HCT116 (cell line): ENCODE measurements at regions not wholly inside any gene's neighbourhood (a gene's known extent, or its start where the extent isn't known, plus 50 kb on each side); places are given as distances from the start of the nearest gene placed in this dataset.

Experiments
- ATAC-seq: fragments of 200-7000 bp; cut with Tn5 transposase; 2 replicates; pipeline ENCODE4 v1.9.1; 2020; ENCODE audit warnings: mild to moderate bottlenecking, moderate library complexity
- BruUV-seq: library from RNA; stranded (reverse); fragments of 400-500 nt; replicated peaks from 2 replicates; lab custom pipeline; 2021; lab: Mats Ljungman, UMichigan
- CTCF ChIA-PET: fragments of 300-600 bp; sonication (Branson Sonifier 250); formaldehyde crosslinking; loops from one replicate; lab custom pipeline; 2021; ENCODE audit warnings: antibody characterized with exemption; lab: Charles Lee
- POLR2A ChIA-PET: fragments of 300-600, 350-600 bp; sonication (Branson Sonifier 250); formaldehyde crosslinking; loops from one replicate; lab custom pipeline; 2021; ENCODE audit warnings: antibody characterized with exemption; lab: Charles Lee
- RAD21 ChIA-PET, 2 experiments: fragments of 300-600 bp; sonication (Branson Sonifier 250); formaldehyde crosslinking; loops; one replicate each; lab custom pipeline; 2023; ENCODE audit warnings: low total read pairs in 2 of 2; ENCODE audit not compliant: uncharacterized antibody in 2 of 2, unreplicated experiment in 2 of 2, low non-redundant PET in 1 of 2; lab: Charles Lee
- DNase-seq: peaks from one replicate; pipeline ENCODE4 v3.0.0-alpha.2; 2010; ENCODE audit warnings: low read depth, low spot score
- H2AFZ ChIP-seq: fragments of 200-600 bp; shearing (Covaris generic), sonication (generic); 2 replicates; pipeline ENCODE4 v1.6.1; 2017; ENCODE audit warnings: low read depth, mixed run types, mixed read lengths, antibody characterized with exemption, low read length; ENCODE audit not compliant: poor library complexity, severe bottlenecking
- H3K27ac ChIP-seq: 2 replicates; pipeline ENCODE4 v1.5.1; 2012; ENCODE audit warnings: low read depth, low read length
- H3K27me3 ChIP-seq: fragments of 200-600 bp; sonication (generic); 2 replicates; pipeline ENCODE4 v1.6.1; 2016; ENCODE audit warnings: mixed run types, low read length, mixed read lengths; ENCODE audit not compliant: insufficient read depth
- H3K36me3 ChIP-seq, 2 experiments: fragments of 200-500 bp in 1 of 2; fragments of 200-600 bp in 1 of 2; sonication (Bioruptor generic) in 1 of 2; sonication (generic) in 1 of 2; 2 replicates each; pipeline versions ENCODE4 v1.5.1 to v1.6.1; 2014 to 2016; ENCODE audit warnings: low read length in 2 of 2, inconsistent platforms in 1 of 2, mixed read lengths in 1 of 2, mixed run types in 1 of 2; ENCODE audit not compliant: insufficient read depth in 2 of 2, control insufficient read depth in 1 of 2
- H3K4me1 ChIP-seq, 2 experiments: fragments of 200-600 bp in 1 of 2; sonication (generic) in 1 of 2; 2 replicates each; pipeline versions ENCODE4 v1.5.1 to v1.6.1; 2012 to 2017; ENCODE audit warnings: low read length in 2 of 2, inconsistent platforms in 1 of 2, mild to moderate bottlenecking in 1 of 2, mixed read lengths in 1 of 2, mixed run types in 1 of 2, moderate library complexity in 1 of 2; ENCODE audit not compliant: insufficient read depth in 2 of 2, control insufficient read depth in 1 of 2
- H3K4me2 ChIP-seq: fragments of 200-600 bp; sonication (generic); 2 replicates; pipeline ENCODE4 v1.6.1; 2017; ENCODE audit warnings: mixed run types, low read length, mixed read lengths
- H3K4me3 ChIP-seq, 2 experiments: fragments of 200-600 bp in 1 of 2; sonication (generic) in 1 of 2; replicated peaks in 1 of 2; 2 replicates each; pipeline ENCODE4 v1.5.1; 2011 to 2016; ENCODE audit warnings: low read length in 2 of 2, control low read depth in 1 of 2, low read depth in 1 of 2, mild to moderate bottlenecking in 1 of 2, mixed read lengths in 1 of 2, mixed run types in 1 of 2
- H3K79me2 ChIP-seq: fragments of 200-600 bp; sonication (generic); 2 replicates; pipeline ENCODE4 v1.6.1; 2017; ENCODE audit warnings: mild to moderate bottlenecking, mixed run types, low read length, moderate library complexity, mixed read lengths; ENCODE audit not compliant: insufficient read depth
- H3K9ac ChIP-seq: fragments of 200-600 bp; sonication (generic); 2 replicates; pipeline ENCODE4 v1.6.1; 2016; ENCODE audit warnings: low read length, mixed read lengths
- H3K9me2 ChIP-seq: fragments of 200-600 bp; sonication (generic), shearing (Covaris generic); 2 replicates; pipeline ENCODE4 v1.6.1; 2017; ENCODE audit warnings: mixed run types, mild to moderate bottlenecking, moderate library complexity; ENCODE audit not compliant: insufficient read depth
- H3K9me3 ChIP-seq, 2 experiments: fragments of 200-500 bp in 1 of 2; fragments of 200-600 bp in 1 of 2; sonication (Bioruptor generic) in 1 of 2; sonication (generic) in 1 of 2; 2 replicates each; pipeline ENCODE4 v1.6.1; 2014 to 2017; ENCODE audit warnings: low read length in 2 of 2, mixed read lengths in 2 of 2, inconsistent platforms in 1 of 2, low read depth in 1 of 2, mild to moderate bottlenecking in 1 of 2, mixed run types in 1 of 2, moderate library complexity in 1 of 2; ENCODE audit not compliant: control insufficient read depth in 1 of 2, insufficient read depth in 1 of 2
- H4K20me1 ChIP-seq: fragments of 200-600 bp; sonication (generic), shearing (Covaris generic); 2 replicates; pipeline ENCODE4 v1.6.1; 2017; ENCODE audit warnings: mixed run types, mild to moderate bottlenecking, moderate library complexity; ENCODE audit not compliant: insufficient read depth
- CBX3 ChIP-seq: IDR thresholded peaks from 2 replicates; pipeline ENCODE4 v1.6.1; 2012; ENCODE audit warnings: low read depth
- CTCF ChIP-seq, 3 experiments: fragments of 200-600 bp in 1 of 3; sonication (generic) in 1 of 3; IDR thresholded peaks in 2 of 3; conservative IDR thresholded peaks in 1 of 3; 2 replicates each; pipeline ENCODE4 v1.5.1; 2012 to 2017; ENCODE audit warnings: low read depth in 2 of 3, low read length in 2 of 3, antibody characterized with exemption in 1 of 3, borderline replicate concordance in 1 of 3, control low read depth in 1 of 3, mild to moderate bottlenecking in 1 of 3, mixed read lengths in 1 of 3, mixed run types in 1 of 3, moderate library complexity in 1 of 3; ENCODE audit not compliant: insufficient read depth in 1 of 3
- EGR1 ChIP-seq: IDR thresholded peaks from 2 replicates; pipeline ENCODE4 v1.6.1; 2012; ENCODE audit warnings: low read depth
- EZH2 ChIP-seq: fragments of 200-600 bp; sonication (generic); IDR thresholded peaks from 2 replicates; pipeline ENCODE4 v1.6.1; 2017; ENCODE audit warnings: antibody characterized with exemption, mixed run types
- EZH2phosphoT487 ChIP-seq: fragments of 200-600 bp; IDR thresholded peaks from 2 replicates; pipeline ENCODE4 v1.6.1; 2018; ENCODE audit warnings: antibody characterized with exemption, borderline replicate concordance
- FOSL1 ChIP-seq: IDR thresholded peaks from 2 replicates; pipeline ENCODE4 v1.6.1; 2012; ENCODE audit warnings: low read depth
- JUND ChIP-seq: IDR thresholded peaks from 2 replicates; pipeline ENCODE4 v1.6.1; 2012
- MAX ChIP-seq: IDR thresholded peaks from 2 replicates; pipeline ENCODE4 v1.6.1; 2012
- RAD21 ChIP-seq: IDR thresholded peaks from 2 replicates; pipeline ENCODE4 v1.6.1; 2012; ENCODE audit warnings: low read depth, mild to moderate bottlenecking
- REST ChIP-seq: IDR thresholded peaks from 2 replicates; pipeline ENCODE4 v1.6.1; 2012; ENCODE audit warnings: low read depth
- SP1 ChIP-seq: IDR thresholded peaks from 2 replicates; pipeline ENCODE4 v1.6.1; 2012; ENCODE audit warnings: low read depth
- YY1 ChIP-seq: IDR thresholded peaks from 2 replicates; pipeline ENCODE4 v1.6.1; 2011; ENCODE audit warnings: low read length, low read depth, moderate library complexity, mild to moderate bottlenecking; ENCODE audit not compliant: insufficient replicate concordance; ENCODE audit errors: extremely low read depth
- ZBTB33 ChIP-seq: IDR thresholded peaks from 2 replicates; pipeline ENCODE4 v1.6.1; 2011; ENCODE audit warnings: mild to moderate bottlenecking, low read length, moderate library complexity; ENCODE audit not compliant: insufficient replicate concordance; ENCODE audit errors: extremely low read depth
- ZFX ChIP-seq: fragments of 450-650 bp; IDR thresholded peaks from 2 replicates; pipeline ENCODE4 v1.6.1; 2017
- ZNF274 ChIP-seq: fragments of 200-500 bp; sonication (Bioruptor generic); IDR thresholded peaks from 2 replicates; pipeline ENCODE4 v1.6.1; 2014; ENCODE audit warnings: mild to moderate bottlenecking, low read depth, low read length, inconsistent platforms
- intact Hi-C: fragments of 100-400 bp; cut with micrococcal nuclease; formaldehyde crosslinking; loops from 2 replicates; pipeline ENCODE4 v1.10.0; 2022

- no peak for TF ChIP-seq ZNF274
- no peak for TF ChIP-seq RAD21
- no peak for TF ChIP-seq CBX3
- no peak for TF ChIP-seq YY1
- TF ChIP-seq ZFX, result no peak
- TF ChIP-seq CTCF (IDR thresholded peaks at IDR 0.05 in 2 of 3, conservative IDR thresholded peaks at IDR 0.05 in 1 of 3; ENCODE audit: borderline replicate concordance in 1 of 3, insufficient read depth in 1 of 3, low read depth in 2 of 3, low read length in 2 of 3), result no peak
- TF ChIP-seq REST, result no peak
- no peak for TF ChIP-seq SP1
- TF ChIP-seq EGR1, result no peak
- no peak for TF ChIP-seq EZH2phosphoT487
- no peak for TF ChIP-seq EZH2
- TF ChIP-seq ZBTB33, result no peak
- TF ChIP-seq JUND, result no peak
- TF ChIP-seq MAX, result no peak
- no peak for TF ChIP-seq FOSL1
- POLR2A ChIA-PET, result no interaction called here
- ATAC-seq, result no peak
Observed at GRCh38 chr11:20247591-20248007, 87.3 kb upstream of the DBX1 start.

More at GRCh38 chr11:20247591-20248007, 87.3 kb upstream of the DBX1 start:
- CTCF ChIA-PET, result no interaction called here
- no TSS peak for BruUV-seq
- Histone ChIP-seq H3K9me3 (no peaks in the 10 kb centered on the region), H3K9ac (no peak overlapping the region), H3K9me2 (no peaks in the 10 kb centered on the region), H3K4me1 (no peaks in the 10 kb centered on the region), H3K4me3 (no peak overlapping the region), H3K79me2 (no peaks in the 10 kb centered on the region), H3K4me2 (no peak overlapping the region), H3K27ac (no peak overlapping the region), H4K20me1 (no peaks in the 10 kb centered on the region), H2AFZ (no peak overlapping the region), H3K36me3 (no peaks in the 10 kb centered on the region), H3K27me3 (peaks cover 55% of the 10 kb centered on the region)
- RAD21 ChIA-PET, result no interaction called here
- no peak for DNase-seq
- intact Hi-C loops, result loop anchor here (10.0 kb wide), 1 partner anchor 367 kb away; no protein-coding TSS in a partner anchor
